ENCODE measurements at regions not wholly inside any gene's neighbourhood (a gene's known extent, or its start where the extent isn't known, plus 50 kb on each side); places are given as distances from the start of the nearest gene placed in this dataset.
"Not testable (repeated sequence)": the region's sequence is repeated elsewhere in the genome, so short reads cannot be mapped to it uniquely, and the experiment has no call there.

GRCh38 chr9:28498168-28498567, 924.9 kb upstream of the C9orf72 start:
- not testable (repeated sequence) for ATAC-seq; H3K36me3 Mint-ChIP-seq; DNase-seq (ENCODE audit: low spot score in 2 of 2); H3K27ac Mint-ChIP-seq
- H3K9me3 Mint-ChIP-seq, result peaks cover 6 to 25% of the 10 kb centered on the region in 2 donors

DNA sequence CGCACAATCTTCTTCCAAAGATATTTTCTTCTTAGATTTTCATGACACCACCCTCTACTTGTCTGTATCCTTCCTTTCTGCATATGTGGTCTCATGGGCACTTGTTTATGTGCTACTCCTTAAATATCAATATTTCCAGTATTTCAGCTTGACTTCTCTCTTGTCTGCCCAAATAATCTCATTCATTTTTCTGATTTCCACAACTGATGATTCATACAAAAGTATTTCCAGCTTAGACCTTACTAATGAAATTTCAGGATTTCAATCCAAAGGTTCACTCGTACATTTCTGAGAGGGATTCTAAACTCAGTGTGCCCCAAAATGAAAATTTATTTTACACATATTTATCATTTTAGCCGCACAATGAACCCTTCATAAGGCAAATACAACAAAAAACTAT, 928.9 kb upstream of the C9orf72 start:
- Mint-ChIP-seq H3K27ac (no peak overlapping the region), H3K36me3 (no peaks in the 10 kb centered on the region), H3K9me3 (peaks cover 0 to 12% of the 10 kb centered on the region in 2 donors)
- DNase-seq (ENCODE audit: low spot score in 2 of 2), result no peak
- ATAC-seq, result no peak

DNA sequence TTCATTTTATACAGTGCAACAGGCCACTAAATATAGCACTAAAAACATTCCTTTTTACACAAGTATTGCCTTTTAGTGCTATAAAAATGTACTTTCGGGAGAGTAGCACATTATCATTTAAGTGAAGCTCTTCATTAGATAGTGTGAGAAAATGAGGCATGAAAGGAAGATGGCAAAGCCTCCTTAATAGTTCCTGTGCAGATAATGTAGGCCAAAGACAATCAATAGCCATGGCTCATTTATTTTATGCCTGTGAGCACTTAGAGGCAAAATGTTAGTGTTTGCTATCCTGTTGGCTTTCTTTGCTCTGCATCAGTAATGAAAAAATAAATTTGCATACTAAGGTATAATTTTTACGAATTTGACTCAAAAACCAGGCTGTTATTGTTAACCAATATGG, 929.5 kb upstream of the C9orf72 start:
- no peak overlapping the region for H3K27ac Mint-ChIP-seq
- H3K36me3 Mint-ChIP-seq, result no peaks in the 10 kb centered on the region
- no peak for DNase-seq (ENCODE audit: low spot score in 2 of 2)
- H3K9me3 Mint-ChIP-seq, result peaks cover 0 to 8% of the 10 kb centered on the region in 2 donors
- no peak for ATAC-seq

DNA sequence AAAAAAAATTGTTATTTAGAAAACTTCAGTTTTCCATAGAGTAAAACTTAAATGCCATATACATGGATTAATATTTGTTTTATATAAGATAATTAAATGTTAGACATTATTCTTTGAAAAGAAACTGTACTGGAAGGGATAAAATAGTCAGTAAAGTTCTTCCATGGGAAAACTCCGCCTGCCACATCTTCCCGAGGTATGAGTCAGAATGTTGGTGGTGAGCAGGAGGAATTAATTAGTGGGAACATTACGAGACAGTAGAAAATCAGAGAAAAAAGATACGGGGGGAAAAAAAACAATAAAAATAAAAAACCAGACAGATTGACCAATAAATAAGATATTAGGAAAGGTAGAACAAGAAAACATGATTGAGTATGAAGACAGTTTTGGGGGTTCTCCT, 930.3 kb upstream of the C9orf72 start:
- DNase-seq (ENCODE audit: low spot score in 2 of 2) (no peak), ATAC-seq (no peak)
- Mint-ChIP-seq H3K9me3 (peaks cover 0 to 8% of the 10 kb centered on the region in 2 donors), H3K36me3 (no peaks in the 10 kb centered on the region), H3K27ac (no peak overlapping the region)

DNA sequence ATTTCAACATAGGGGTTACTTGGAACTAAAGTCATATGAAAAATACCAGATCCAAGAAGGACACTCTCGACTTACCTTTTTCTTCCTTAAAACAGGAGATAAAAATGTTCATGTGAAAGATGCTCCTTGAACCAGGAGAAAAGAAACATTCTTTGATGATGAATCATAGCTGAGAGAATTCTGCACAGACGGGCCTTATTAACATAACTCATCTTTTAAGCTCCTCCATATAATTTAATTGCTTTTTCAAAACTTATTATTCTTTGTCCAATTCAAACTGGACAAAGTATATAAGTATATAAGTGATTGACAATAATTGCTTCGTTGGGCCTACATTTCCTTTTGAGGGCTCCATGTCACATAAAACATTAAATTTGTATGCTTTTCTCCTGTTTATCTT, 945.2 kb upstream of the C9orf72 start:
- no peak overlapping the region for H3K27ac Mint-ChIP-seq
- ATAC-seq, result no peak
- peaks cover 9 to 15% of the 10 kb centered on the region in 2 donors for H3K9me3 Mint-ChIP-seq
- no peak for DNase-seq (ENCODE audit: low spot score in 2 of 2)
- no peaks in the 10 kb centered on the region for H3K36me3 Mint-ChIP-seq

DNA sequence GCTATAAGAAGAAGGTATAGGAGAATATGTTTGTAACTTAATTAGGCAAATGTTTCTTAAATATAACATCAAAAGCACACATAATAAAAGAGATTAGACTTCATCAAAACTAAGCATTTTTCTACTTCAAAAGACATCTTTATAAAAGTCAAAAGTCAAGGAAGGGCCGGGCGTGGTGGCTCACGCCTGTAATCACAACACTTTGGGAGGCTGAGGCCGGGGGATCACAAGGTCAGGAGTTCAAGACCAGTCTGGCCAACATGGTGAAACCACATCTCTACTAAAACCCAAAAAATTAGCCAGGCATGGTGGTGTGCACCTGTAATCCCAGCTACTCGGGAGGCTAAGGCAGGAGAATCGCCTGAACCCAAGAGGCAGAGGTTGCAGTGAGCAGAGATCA, 951.0 kb upstream of the C9orf72 start:
- not testable (repeated sequence) for H3K36me3 Mint-ChIP-seq, ATAC-seq
- H3K9me3 Mint-ChIP-seq, result peaks cover 9 to 18% of the 10 kb centered on the region in 2 donors

GRCh38 chr9:28528049-28528448, 954.8 kb upstream of the C9orf72 start:
- DNase-seq (ENCODE audit: low spot score in 2 of 2) (no peak), ATAC-seq (no peak)
- Mint-ChIP-seq H3K9me3 (peaks cover 0 to 7% of the 10 kb centered on the region in 2 donors), H3K36me3 (no peaks in the 10 kb centered on the region), H3K27ac (no peak overlapping the region)

More for the DNA sequence above, 951.0 kb upstream of the C9orf72 start:
- H3K27ac Mint-ChIP-seq; DNase-seq (ENCODE audit: low spot score in 2 of 2): not testable (repeated sequence)

- no peak for DNase-seq (ENCODE audit: low spot score in 2 of 2)
- H3K27ac Mint-ChIP-seq, result no peak overlapping the region
- H3K9me3 Mint-ChIP-seq, result peaks cover 0 to 3% of the 10 kb centered on the region in 2 donors
- ATAC-seq, result no peak
- no peaks in the 10 kb centered on the region for H3K36me3 Mint-ChIP-seq
Measured at GRCh38 chr9:28538132-28538531, 964.9 kb upstream of the C9orf72 start.

GRCh38 chr9:28539434-28540070, 966.3 kb upstream of the C9orf72 start:
- ATAC-seq (no peak), DNase-seq (ENCODE audit: low spot score in 2 of 2) (no peak)
- no peak overlapping the region for H3K27ac Mint-ChIP-seq
- H3K9me3 Mint-ChIP-seq, result peaks cover 0 to 3% of the 10 kb centered on the region in 2 donors
- H3K36me3 Mint-ChIP-seq, result no peaks in the 10 kb centered on the region

- H3K9me3 Mint-ChIP-seq, result peaks cover 0 to 3% of the 10 kb centered on the region in 2 donors
- ATAC-seq (no peak), DNase-seq (ENCODE audit: low spot score in 2 of 2) (no peak)
- H3K27ac Mint-ChIP-seq, result no peak overlapping the region
- H3K36me3 Mint-ChIP-seq, result no peaks in the 10 kb centered on the region
Measured at GRCh38 chr9:28542928-28543327, 969.6 kb upstream of the C9orf72 start.

GRCh38 chr9:28547527-28547926, 974.2 kb upstream of the C9orf72 start:
- DNase-seq (ENCODE audit: low spot score in 2 of 2), result no peak
- H3K36me3 Mint-ChIP-seq, result peaks cover 0 to 4% of the 10 kb centered on the region in 2 donors
- ATAC-seq, result no peak
- no peak overlapping the region for H3K27ac Mint-ChIP-seq
- H3K9me3 Mint-ChIP-seq, result peaks cover 12 to 15% of the 10 kb centered on the region in 2 donors

GRCh38 chr9:28563291-28563934, 990.1 kb upstream of the C9orf72 start:
- H3K27ac Mint-ChIP-seq, result no peak overlapping the region
- ATAC-seq (no peak), DNase-seq (ENCODE audit: low spot score in 2 of 2) (no peak)
- H3K36me3 Mint-ChIP-seq, result no peaks in the 10 kb centered on the region
- H3K9me3 Mint-ChIP-seq, result peaks cover 0 to 6% of the 10 kb centered on the region in 2 donors

DNA sequence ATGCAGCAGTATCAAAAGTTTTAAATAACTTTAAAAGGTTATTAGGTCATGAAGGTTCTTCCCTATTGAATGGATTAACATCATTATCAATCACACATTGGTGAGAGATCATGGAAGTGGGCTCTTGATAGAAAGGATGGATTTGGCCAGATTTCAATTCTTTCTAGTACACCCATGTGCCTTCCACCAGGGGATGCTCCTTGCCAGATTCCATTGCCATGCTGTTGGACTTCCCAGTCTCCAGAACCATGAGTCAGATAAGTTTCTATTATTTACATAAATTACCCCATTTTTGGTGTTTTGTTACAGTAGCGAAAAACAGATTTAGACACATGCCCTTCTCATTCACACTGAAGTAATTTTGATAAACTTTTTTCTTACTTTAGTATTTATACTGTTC, 1010.6 kb upstream of the C9orf72 start:
- H3K27ac Mint-ChIP-seq, result no peak overlapping the region
- no peak for ATAC-seq
- H3K36me3 Mint-ChIP-seq, result no peaks in the 10 kb centered on the region
- DNase-seq (ENCODE audit: low spot score in 2 of 2), result no peak
- peaks cover 6 to 14% of the 10 kb centered on the region in 2 donors for H3K9me3 Mint-ChIP-seq

GRCh38 chr9:28584542-28584941, 1011.3 kb upstream of the C9orf72 start:
- ATAC-seq, result no peak
- no peak for DNase-seq (ENCODE audit: low spot score in 2 of 2)
- no peak overlapping the region for H3K27ac Mint-ChIP-seq
- H3K36me3 Mint-ChIP-seq, result no peaks in the 10 kb centered on the region
- H3K9me3 Mint-ChIP-seq, result peaks cover 4 to 13% of the 10 kb centered on the region in 2 donors

GRCh38 chr9:28587052-28587451, 1013.8 kb upstream of the C9orf72 start:
- Mint-ChIP-seq H3K27ac (no peak overlapping the region), H3K9me3 (peaks cover 0 to 10% of the 10 kb centered on the region in 2 donors), H3K36me3 (no peaks in the 10 kb centered on the region)
- ATAC-seq (no peak), DNase-seq (ENCODE audit: low spot score in 2 of 2) (no peak)

GRCh38 chr9:28598408-28598807, 1025.1 kb upstream of the C9orf72 start:
- H3K9me3 Mint-ChIP-seq, result peaks cover 0 to 5% of the 10 kb centered on the region in 2 donors
- DNase-seq (ENCODE audit: low spot score in 2 of 2), result no peak
- no peak for ATAC-seq
- H3K27ac Mint-ChIP-seq, result no peak overlapping the region
- no peaks in the 10 kb centered on the region for H3K36me3 Mint-ChIP-seq

GRCh38 chr9:28600226-28600625, 1026.9 kb upstream of the C9orf72 start:
- ATAC-seq (no peak), DNase-seq (ENCODE audit: low spot score in 2 of 2) (no peak)
- H3K9me3 Mint-ChIP-seq, result peaks cover 0 to 5% of the 10 kb centered on the region in 2 donors

GRCh38 chr9:28607843-28608242, 1034.6 kb upstream of the C9orf72 start:
- Mint-ChIP-seq H3K36me3 (no peaks in the 10 kb centered on the region), H3K9me3 (peaks cover 0 to 7% of the 10 kb centered on the region in 2 donors), H3K27ac (no peak overlapping the region)
- ATAC-seq, result no peak
- no peak for DNase-seq (ENCODE audit: low spot score in 2 of 2)

More at GRCh38 chr9:28600226-28600625, 1026.9 kb upstream of the C9orf72 start:
- Mint-ChIP-seq H3K36me3 (no peaks in the 10 kb centered on the region), H3K27ac (no peak overlapping the region)
